ENCODE measurements at regions not wholly inside any gene's neighbourhood (a gene's known extent, or its start where the extent isn't known, plus 50 kb on each side); places are given as distances from the start of the nearest gene placed in this dataset.
"Not testable (repeated sequence)": the region's sequence is repeated elsewhere in the genome, so short reads cannot be mapped to it uniquely, and the experiment has no call there.

GRCh38 chr13:65784088-65784816 is 1445.9 kb downstream of the PCDH9 start:
- TF ChIP-seq, protein P1, sequence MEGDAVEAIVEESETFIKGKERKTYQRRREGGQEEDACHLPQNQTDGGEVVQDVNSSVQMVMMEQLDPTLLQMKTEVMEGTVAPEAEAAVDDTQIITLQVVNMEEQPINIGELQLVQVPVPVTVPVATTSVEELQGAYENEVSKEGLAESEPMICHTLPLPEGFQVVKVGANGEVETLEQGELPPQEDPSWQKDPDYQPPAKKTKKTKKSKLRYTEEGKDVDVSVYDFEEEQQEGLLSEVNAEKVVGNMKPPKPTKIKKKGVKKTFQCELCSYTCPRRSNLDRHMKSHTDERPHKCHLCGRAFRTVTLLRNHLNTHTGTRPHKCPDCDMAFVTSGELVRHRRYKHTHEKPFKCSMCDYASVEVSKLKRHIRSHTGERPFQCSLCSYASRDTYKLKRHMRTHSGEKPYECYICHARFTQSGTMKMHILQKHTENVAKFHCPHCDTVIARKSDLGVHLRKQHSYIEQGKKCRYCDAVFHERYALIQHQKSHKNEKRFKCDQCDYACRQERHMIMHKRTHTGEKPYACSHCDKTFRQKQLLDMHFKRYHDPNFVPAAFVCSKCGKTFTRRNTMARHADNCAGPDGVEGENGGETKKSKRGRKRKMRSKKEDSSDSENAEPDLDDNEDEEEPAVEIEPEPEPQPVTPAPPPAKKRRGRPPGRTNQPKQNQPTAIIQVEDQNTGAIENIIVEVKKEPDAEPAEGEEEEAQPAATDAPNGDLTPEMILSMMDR (IDR thresholded peaks at IDR 0.05; ENCODE audit: borderline replicate concordance, insufficient read depth, low read depth, low read length), result no peak
- no peak overlapping the region for H3K4me3 ChIP-seq (ENCODE audit: low read depth, low read length)

- TF ChIP-seq, protein P1 (IDR thresholded peaks at IDR 0.05; ENCODE audit: borderline replicate concordance, insufficient read depth, low read depth, low read length), result no peak
Measured at GRCh38 chr13:65783383-65783782, 1446.8 kb downstream of the PCDH9 start.

GRCh38 chr13:65771704-65772313 is 1458.3 kb downstream of the PCDH9 start:
- not testable (repeated sequence) for H3K4me3 ChIP-seq (ENCODE audit: low read depth, low read length)

More at GRCh38 chr13:65783383-65783782, 1446.8 kb downstream of the PCDH9 start:
- H3K4me3 ChIP-seq (ENCODE audit: low read depth, low read length), result no peak overlapping the region

DNA sequence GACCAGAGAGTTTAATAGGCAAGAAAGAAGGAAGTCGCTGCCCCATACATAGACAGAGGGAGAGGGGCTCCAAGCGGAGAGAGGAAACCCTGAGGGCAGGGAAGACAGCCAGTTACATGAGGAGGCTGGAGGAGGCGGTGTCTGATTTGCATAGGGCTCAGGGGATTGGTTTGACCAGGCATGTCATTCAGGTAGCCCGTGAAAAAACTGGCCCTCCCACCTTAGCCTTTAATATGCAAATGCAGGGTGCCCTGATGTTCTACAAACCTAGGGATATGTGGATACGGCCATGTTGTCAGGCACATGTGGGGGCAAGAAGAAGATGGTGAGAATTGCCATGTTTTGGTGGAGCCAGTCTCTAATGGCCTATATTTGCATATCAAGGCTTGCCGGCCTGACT is 1461.6 kb downstream of the PCDH9 start:
- H3K4me3 ChIP-seq (ENCODE audit: low read depth, low read length), result no peak overlapping the region
- TF ChIP-seq, protein P1 (IDR thresholded peaks at IDR 0.05; ENCODE audit: borderline replicate concordance, insufficient read depth, low read depth, low read length), result no peak

GRCh38 chr13:65763811-65764210 is 1466.3 kb downstream of the PCDH9 start:
- TF ChIP-seq, protein P1 (IDR thresholded peaks at IDR 0.05; ENCODE audit: borderline replicate concordance, insufficient read depth, low read depth, low read length), result no peak
- no peak overlapping the region for H3K4me3 ChIP-seq (ENCODE audit: low read depth, low read length)

GRCh38 chr13:65762012-65762411 is 1468.1 kb downstream of the PCDH9 start:
- TF ChIP-seq, protein P1 (IDR thresholded peaks at IDR 0.05; ENCODE audit: borderline replicate concordance, insufficient read depth, low read depth, low read length), result no peak
- no peak overlapping the region for H3K4me3 ChIP-seq (ENCODE audit: low read depth, low read length)

DNA sequence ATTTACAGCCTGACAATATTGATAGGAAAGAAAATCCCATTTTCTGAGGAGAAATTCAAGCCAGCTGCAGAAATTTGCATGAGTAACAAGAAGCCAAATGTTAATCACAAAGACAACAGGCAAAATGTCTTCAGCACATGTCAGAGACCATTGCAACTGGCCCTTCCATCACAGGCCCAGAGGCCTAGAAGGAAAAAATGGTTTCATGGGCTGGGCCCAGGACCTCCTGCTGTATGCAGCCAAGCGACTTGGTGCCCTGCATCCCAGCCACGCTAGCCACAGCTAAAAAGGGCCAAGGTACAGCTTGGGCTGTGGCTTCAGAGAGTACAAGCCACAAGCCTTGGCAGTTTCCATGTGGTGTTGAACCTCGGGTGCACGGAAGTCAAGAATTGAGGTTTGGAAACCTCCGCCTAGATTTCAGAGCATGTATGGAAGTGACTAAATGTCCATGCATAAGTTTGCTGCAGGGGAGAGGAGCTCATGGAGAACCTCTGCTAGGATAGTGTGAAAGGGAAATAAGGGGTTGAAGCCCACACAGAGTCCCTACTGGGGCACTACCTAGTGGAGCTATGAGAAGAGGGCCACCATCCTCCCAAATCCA is 1474.0 kb downstream of the PCDH9 start:
- no peak overlapping the region for H3K4me3 ChIP-seq (ENCODE audit: low read depth, low read length)
- TF ChIP-seq, protein P1 (IDR thresholded peaks at IDR 0.05; ENCODE audit: borderline replicate concordance, insufficient read depth, low read depth, low read length), result no peak
